Lower lobe of right lung (tissue), 2 donors: ENCODE measurements at regions not wholly inside any gene's neighbourhood (a gene's known extent, or its start where the extent isn't known, plus 50 kb on each side); places are given as distances from the start of the nearest gene placed in this dataset.

ENCODE experiments used
- ATAC-seq, 2 donors: fragments of 200-7000 bp; cut with Tn5 transposase; one replicate each; pipeline ENCODE4 v1.9.1; 2020 to 2022; ENCODE audit warnings: mild to moderate bottlenecking in 2 of 2, moderate library complexity in 2 of 2
- DNase-seq: peaks from one replicate; pipeline ENCODE4 v3.0.0-alpha.2; 2020
- H3K27ac ChIP-seq: fragments of 200-600 bp; one replicate; pipeline ENCODE4 v1.8.0; 2022
- H3K27me3 ChIP-seq: fragments of 200-600 bp; one replicate; pipeline ENCODE4 v1.8.0; 2022; ENCODE audit warnings: low read depth
- H3K36me3 ChIP-seq: fragments of 200-600 bp; one replicate; pipeline ENCODE4 v1.8.0; 2022; ENCODE audit warnings: mild to moderate bottlenecking
- H3K4me1 ChIP-seq: fragments of 200-600 bp; one replicate; pipeline ENCODE4 v1.8.0; 2022
- H3K4me3 ChIP-seq: fragments of 200-600 bp; one replicate; pipeline ENCODE4 v1.8.0; 2022; ENCODE audit warnings: mild to moderate bottlenecking
- H3K9me3 ChIP-seq: fragments of 200-600 bp; one replicate; pipeline ENCODE4 v1.8.0; 2022
- CTCF ChIP-seq: fragments of 200-600 bp; IDR thresholded peaks from one replicate; pipeline ENCODE4 v1.8.0; 2022; ENCODE audit warnings: antibody characterized with exemption, mild to moderate bottlenecking
- intact Hi-C: fragments of 100-400 bp; cut with DNase I; formaldehyde crosslinking; loops from one replicate; pipeline ENCODE4 v1.11.0; 2022
- donor health status: DM: no; HTN: yes; CAD: no; lungs with severe emphysema.

- no peaks in the 10 kb centered on the region for H3K4me1 ChIP-seq
- TF ChIP-seq CTCF: no peak
- DNase-seq (no peak), ATAC-seq (no peak)
- intact Hi-C loops: no loop called here
- no peaks in the 10 kb centered on the region for H3K36me3 ChIP-seq
- no peak overlapping the region for H3K4me3 ChIP-seq
- no peak overlapping the region for H3K27ac ChIP-seq
- H3K9me3 ChIP-seq: no peaks in the 10 kb centered on the region
- peaks cover 30% of the 10 kb centered on the region for H3K27me3 ChIP-seq
These were observed 733.3 kb downstream of the PTPRU start for GRCh38 chr1:29969576-29969975.

GRCh38 chr1:29967261-29967660 is 730.9 kb downstream of the PTPRU start:
- Histone ChIP-seq H3K4me3 (no peak overlapping the region), H3K4me1 (no peaks in the 10 kb centered on the region), H3K27me3 (peaks cover 34% of the 10 kb centered on the region), H3K36me3 (no peaks in the 10 kb centered on the region), H3K9me3 (no peaks in the 10 kb centered on the region), H3K27ac (no peak overlapping the region)
- ATAC-seq (no peak), DNase-seq (no peak)
- intact Hi-C loops: no loop called here
- TF ChIP-seq CTCF: no peak

- H3K27me3 ChIP-seq: peaks cover 32% of the 10 kb centered on the region
- DNase-seq (no peak), ATAC-seq (no peak)
- no peak overlapping the region for H3K27ac ChIP-seq
- TF ChIP-seq CTCF: no peak
- no peak overlapping the region for H3K4me3 ChIP-seq
- no peaks in the 10 kb centered on the region for H3K36me3 ChIP-seq
- H3K9me3 ChIP-seq: no peaks in the 10 kb centered on the region
- no peaks in the 10 kb centered on the region for H3K4me1 ChIP-seq
- intact Hi-C loops: no loop called here
These were observed 730.3 kb downstream of the PTPRU start for GRCh38 chr1:29966526-29967045.

- H3K9me3 ChIP-seq: no peaks in the 10 kb centered on the region
- H3K4me3 ChIP-seq: no peak overlapping the region
- H3K27ac ChIP-seq: no peak overlapping the region
- DNase-seq (no peak), ATAC-seq (no peak)
- intact Hi-C loops: no loop called here
- no peaks in the 10 kb centered on the region for H3K4me1 ChIP-seq
- no peaks in the 10 kb centered on the region for H3K36me3 ChIP-seq
- peaks cover 33% of the 10 kb centered on the region for H3K27me3 ChIP-seq
- no peak for TF ChIP-seq CTCF
These were observed 728.6 kb downstream of the PTPRU start for GRCh38 chr1:29964718-29965533.

GRCh38 chr1:29963946-29964345 is 727.6 kb downstream of the PTPRU start:
- no peak for DNase-seq
- H3K27me3 ChIP-seq: peaks cover 33% of the 10 kb centered on the region
- no peak overlapping the region for H3K4me3 ChIP-seq
- ATAC-seq: no peak
- H3K27ac ChIP-seq: no peak overlapping the region
- TF ChIP-seq CTCF: no peak
- intact Hi-C loops: no loop called here
- H3K4me1 ChIP-seq: no peaks in the 10 kb centered on the region
- H3K36me3 ChIP-seq: no peaks in the 10 kb centered on the region
- no peaks in the 10 kb centered on the region for H3K9me3 ChIP-seq
